Endothelial cell of umbilical vein (primary cell): ENCODE measurements at regions not wholly inside any gene's neighbourhood (a gene's known extent, or its start where the extent isn't known, plus 50 kb on each side); places are given as distances from the start of the nearest gene placed in this dataset.

Experiments
- EZH2 ChIP-seq: IDR thresholded peaks from 2 replicates; pipeline ENCODE4 v1.6.1; 2012; ENCODE audit warnings: borderline replicate concordance, low read depth, mild to moderate bottlenecking, moderate library complexity, low read length, inconsistent platforms; ENCODE audit not compliant: severe bottlenecking
- MYC ChIP-seq: IDR thresholded peaks from one replicate; pipeline ENCODE4 v1.6.1; 2011; ENCODE audit warnings: mild to moderate bottlenecking, low read depth, low read length
- POLR2A ChIP-seq: IDR thresholded peaks from 2 replicates; pipeline ENCODE4 v1.6.1; 2012; ENCODE audit warnings: low read depth, mild to moderate bottlenecking, control low read depth, low read length
- POLR2AphosphoS5 ChIP-seq: IDR thresholded peaks from 2 replicates; pipeline ENCODE4 v1.6.1; 2012; ENCODE audit warnings: low read depth, mild to moderate bottlenecking, control low read depth, low read length, moderate library complexity; ENCODE audit not compliant: insufficient read depth
- TF ChIP-seq, protein P1 (sequence below), 2 donors: IDR thresholded peaks; 1 replicate in 1 of 2; 2 replicates in 1 of 2; pipeline ENCODE4 v1.5.1; 2011; ENCODE audit warnings: low read length in 2 of 2, mild to moderate bottlenecking in 2 of 2, moderate library complexity in 2 of 2, control low read depth in 1 of 2, inconsistent platforms in 1 of 2, low read depth in 1 of 2; ENCODE audit not compliant: insufficient read depth in 1 of 2; ENCODE audit errors: extremely low read depth in 1 of 2
- TF ChIP-seq, protein P2 (sequence below): IDR thresholded peaks from 2 replicates; pipeline ENCODE4 v1.6.1; 2011; ENCODE audit not compliant: insufficient read depth, insufficient read length

DNA sequence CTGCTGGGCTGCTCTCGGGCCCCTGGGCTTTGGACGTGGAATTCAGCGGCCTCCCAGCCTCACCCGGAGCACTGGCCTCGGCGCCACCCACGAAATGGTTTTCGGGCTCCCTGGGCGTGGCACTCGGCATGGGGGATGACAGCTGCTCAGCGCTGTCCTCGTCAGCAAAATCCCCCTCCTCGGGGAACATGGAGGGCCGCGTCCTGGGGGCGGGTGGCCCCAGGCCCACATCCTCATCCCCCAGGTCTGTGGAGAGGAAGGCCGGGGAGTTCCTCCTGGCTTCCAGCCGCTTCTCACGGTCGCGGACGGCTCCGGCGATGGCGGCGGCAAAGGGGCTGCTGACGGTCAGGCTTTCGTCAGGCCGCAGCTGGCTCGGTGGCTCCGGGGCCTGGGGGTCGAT lies 88.4 kb downstream of the CTTN start:
- TF ChIP-seq, protein P1, sequence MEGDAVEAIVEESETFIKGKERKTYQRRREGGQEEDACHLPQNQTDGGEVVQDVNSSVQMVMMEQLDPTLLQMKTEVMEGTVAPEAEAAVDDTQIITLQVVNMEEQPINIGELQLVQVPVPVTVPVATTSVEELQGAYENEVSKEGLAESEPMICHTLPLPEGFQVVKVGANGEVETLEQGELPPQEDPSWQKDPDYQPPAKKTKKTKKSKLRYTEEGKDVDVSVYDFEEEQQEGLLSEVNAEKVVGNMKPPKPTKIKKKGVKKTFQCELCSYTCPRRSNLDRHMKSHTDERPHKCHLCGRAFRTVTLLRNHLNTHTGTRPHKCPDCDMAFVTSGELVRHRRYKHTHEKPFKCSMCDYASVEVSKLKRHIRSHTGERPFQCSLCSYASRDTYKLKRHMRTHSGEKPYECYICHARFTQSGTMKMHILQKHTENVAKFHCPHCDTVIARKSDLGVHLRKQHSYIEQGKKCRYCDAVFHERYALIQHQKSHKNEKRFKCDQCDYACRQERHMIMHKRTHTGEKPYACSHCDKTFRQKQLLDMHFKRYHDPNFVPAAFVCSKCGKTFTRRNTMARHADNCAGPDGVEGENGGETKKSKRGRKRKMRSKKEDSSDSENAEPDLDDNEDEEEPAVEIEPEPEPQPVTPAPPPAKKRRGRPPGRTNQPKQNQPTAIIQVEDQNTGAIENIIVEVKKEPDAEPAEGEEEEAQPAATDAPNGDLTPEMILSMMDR (IDR thresholded peaks at IDR 0.05; ENCODE audit: extremely low read depth in 1 of 2, insufficient read depth in 1 of 2, low read depth in 1 of 2, low read length in 2 of 2) = no peak
- TF ChIP-seq POLR2A = no peak
- TF ChIP-seq EZH2 = no peak
- TF ChIP-seq, protein P2, sequence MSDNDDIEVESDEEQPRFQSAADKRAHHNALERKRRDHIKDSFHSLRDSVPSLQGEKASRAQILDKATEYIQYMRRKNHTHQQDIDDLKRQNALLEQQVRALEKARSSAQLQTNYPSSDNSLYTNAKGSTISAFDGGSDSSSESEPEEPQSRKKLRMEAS = no peak
- TF ChIP-seq MYC = no peak
- TF ChIP-seq POLR2AphosphoS5 = no peak
